Left lung (tissue), 4 donors: ENCODE measurements at regions not wholly inside any gene's neighbourhood (a gene's known extent, or its start where the extent isn't known, plus 50 kb on each side); places are given as distances from the start of the nearest gene placed in this dataset.

ENCODE experiments used
- ATAC-seq: fragments of 200-7000 bp; cut with Tn5 transposase; one replicate; pipeline ENCODE4 v1.9.1; 2020; ENCODE audit warnings: moderate library complexity
- DNase-seq, 4 donors: peaks; one replicate each; pipeline ENCODE4 v3.0.0-alpha.2; 2013 to 2020
- H3K27ac ChIP-seq, 2 donors: fragments of 200-600 bp; sonication (generic) in 1 of 2; one replicate each; pipeline versions ENCODE4 v1.5.0 to v1.8.0; 2020 to 2021
- H3K27me3 ChIP-seq, 2 donors: fragments of 200-600 bp; sonication (generic) in 1 of 2; one replicate each; pipeline versions ENCODE4 v1.5.0 to v1.8.0; 2020 to 2021
- H3K36me3 ChIP-seq, 2 donors: fragments of 200-600 bp; sonication (generic) in 1 of 2; one replicate each; pipeline versions ENCODE4 v1.5.0 to v1.8.0; 2020 to 2021
- H3K4me1 ChIP-seq, 2 donors: fragments of 200-600 bp; one replicate each; pipeline ENCODE4 v1.8.0; 2021
- H3K4me3 ChIP-seq, 2 donors: fragments of 200-600 bp; sonication (generic) in 1 of 2; one replicate each; pipeline versions ENCODE4 v1.5.0 to v1.8.0; 2020 to 2021; ENCODE audit warnings: mild to moderate bottlenecking in 1 of 2
- H3K9me3 ChIP-seq, 2 donors: fragments of 200-600 bp; sonication (generic) in 1 of 2; one replicate each; pipeline versions ENCODE4 v1.5.0 to v1.8.0; 2020 to 2021
- intact Hi-C, 2 donors: fragments of 100-400 bp; cut with DNase I; formaldehyde crosslinking; loops; one replicate each; pipeline versions ENCODE4 v1.11.2 to v1.14.2; 2022
- TF ChIP-seq, protein P1 (sequence below), 2 donors: fragments of 200-600 bp; sonication (generic) in 1 of 2; IDR thresholded peaks; one replicate each; pipeline versions ENCODE4 v1.5.0 to v1.8.0; 2021; ENCODE audit warnings: antibody characterized with exemption in 2 of 2
- donor health status: DM: no; HTN: yes; CAD: no.
- donor health status: DM: no; HTN: no; CAD: no.

DNA sequence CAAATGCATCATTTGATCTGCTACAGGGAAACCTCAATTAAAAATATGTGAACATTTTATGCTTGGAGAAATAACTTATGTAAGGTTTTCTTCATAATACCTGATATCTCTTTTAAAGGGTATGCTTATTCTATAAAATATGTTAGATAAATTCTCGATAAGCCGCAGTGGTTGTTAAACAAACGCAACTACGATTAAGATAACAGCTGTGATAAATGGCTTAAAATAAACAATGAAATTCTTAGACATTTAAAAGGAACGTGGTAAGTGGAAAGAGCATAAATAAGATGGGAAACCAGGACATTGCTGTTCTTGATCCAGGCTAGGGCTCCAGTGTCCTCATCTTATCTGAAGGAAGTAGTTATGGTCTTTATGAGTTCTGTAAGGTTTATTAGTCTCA is 415.9 kb downstream of the CD83 start:
- H3K27me3 ChIP-seq: no peaks in the 10 kb centered on the region
- intact Hi-C loops: no loop called here
- no peak overlapping the region for H3K27ac ChIP-seq
- no peak for DNase-seq
- H3K4me3 ChIP-seq: no peak overlapping the region
- peaks cover 0 to 1% of the 10 kb centered on the region in 2 donors for H3K9me3 ChIP-seq
- no peak for ATAC-seq
- no peaks in the 10 kb centered on the region for H3K4me1 ChIP-seq
- H3K36me3 ChIP-seq: no peaks in the 10 kb centered on the region
- TF ChIP-seq, protein P1, sequence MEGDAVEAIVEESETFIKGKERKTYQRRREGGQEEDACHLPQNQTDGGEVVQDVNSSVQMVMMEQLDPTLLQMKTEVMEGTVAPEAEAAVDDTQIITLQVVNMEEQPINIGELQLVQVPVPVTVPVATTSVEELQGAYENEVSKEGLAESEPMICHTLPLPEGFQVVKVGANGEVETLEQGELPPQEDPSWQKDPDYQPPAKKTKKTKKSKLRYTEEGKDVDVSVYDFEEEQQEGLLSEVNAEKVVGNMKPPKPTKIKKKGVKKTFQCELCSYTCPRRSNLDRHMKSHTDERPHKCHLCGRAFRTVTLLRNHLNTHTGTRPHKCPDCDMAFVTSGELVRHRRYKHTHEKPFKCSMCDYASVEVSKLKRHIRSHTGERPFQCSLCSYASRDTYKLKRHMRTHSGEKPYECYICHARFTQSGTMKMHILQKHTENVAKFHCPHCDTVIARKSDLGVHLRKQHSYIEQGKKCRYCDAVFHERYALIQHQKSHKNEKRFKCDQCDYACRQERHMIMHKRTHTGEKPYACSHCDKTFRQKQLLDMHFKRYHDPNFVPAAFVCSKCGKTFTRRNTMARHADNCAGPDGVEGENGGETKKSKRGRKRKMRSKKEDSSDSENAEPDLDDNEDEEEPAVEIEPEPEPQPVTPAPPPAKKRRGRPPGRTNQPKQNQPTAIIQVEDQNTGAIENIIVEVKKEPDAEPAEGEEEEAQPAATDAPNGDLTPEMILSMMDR (IDR thresholded peaks at IDR 0.05): no peak

DNA sequence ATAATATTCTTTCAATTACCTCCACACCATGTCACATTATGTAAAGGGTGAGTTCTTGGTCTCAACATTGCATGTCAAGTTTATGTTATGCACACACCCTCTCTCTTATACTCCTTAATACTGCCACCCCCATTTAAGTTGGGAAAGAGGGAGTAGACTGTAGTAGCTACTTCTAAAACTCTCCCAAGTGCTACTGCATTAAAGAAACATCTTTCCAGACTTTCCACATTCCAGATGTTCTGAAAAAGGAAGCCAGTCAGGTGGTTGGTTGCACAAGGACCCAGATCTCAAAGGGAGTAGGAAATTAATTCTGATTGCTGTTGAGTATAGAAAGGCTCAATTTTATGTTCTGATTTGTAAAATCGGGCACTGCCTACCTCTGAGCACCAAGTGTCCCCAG is 419.5 kb downstream of the CD83 start:
- H3K27ac ChIP-seq: no peak overlapping the region
- no peaks in the 10 kb centered on the region for H3K36me3 ChIP-seq
- DNase-seq (no peak), ATAC-seq (no peak)
- H3K27me3 ChIP-seq: no peaks in the 10 kb centered on the region
- no peak overlapping the region for H3K4me3 ChIP-seq
- intact Hi-C loops: no loop called here
- H3K9me3 ChIP-seq: peaks cover 0 to 1% of the 10 kb centered on the region in 2 donors
- no peaks in the 10 kb centered on the region for H3K4me1 ChIP-seq
- TF ChIP-seq, protein P1 (IDR thresholded peaks at IDR 0.05): no peak

DNA sequence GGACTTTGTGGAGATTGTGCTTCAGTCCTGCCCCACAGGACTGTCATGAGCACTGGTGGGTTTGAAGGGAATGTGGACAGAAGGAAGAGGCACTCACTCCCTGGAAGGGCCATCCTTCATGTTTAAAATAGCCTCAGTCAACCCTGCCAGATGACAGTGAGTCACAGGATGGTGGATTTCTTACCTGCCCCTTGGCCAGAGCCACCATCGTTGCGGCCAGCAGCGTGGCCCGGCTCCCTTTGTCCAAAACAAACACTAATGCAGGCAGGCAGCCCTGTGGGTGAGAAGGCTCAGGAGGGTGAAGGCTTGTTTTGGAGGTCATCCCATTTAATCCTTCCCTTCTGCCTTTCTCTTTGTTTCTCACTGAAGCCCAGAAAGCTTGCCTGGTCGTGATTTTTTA is 422.7 kb downstream of the CD83 start:
- no peaks in the 10 kb centered on the region for H3K27me3 ChIP-seq
- H3K4me3 ChIP-seq: no peak overlapping the region
- DNase-seq: peak in 1 of 4 donors; percentile 58
- intact Hi-C loops: no loop called here
- no peak for ATAC-seq
- TF ChIP-seq, protein P1 (IDR thresholded peaks at IDR 0.05): no peak
- no peak overlapping the region for H3K27ac ChIP-seq
- no peaks in the 10 kb centered on the region for H3K4me1 ChIP-seq
- H3K9me3 ChIP-seq: peaks cover 0 to 1% of the 10 kb centered on the region in 2 donors
- no peaks in the 10 kb centered on the region for H3K36me3 ChIP-seq

DNA sequence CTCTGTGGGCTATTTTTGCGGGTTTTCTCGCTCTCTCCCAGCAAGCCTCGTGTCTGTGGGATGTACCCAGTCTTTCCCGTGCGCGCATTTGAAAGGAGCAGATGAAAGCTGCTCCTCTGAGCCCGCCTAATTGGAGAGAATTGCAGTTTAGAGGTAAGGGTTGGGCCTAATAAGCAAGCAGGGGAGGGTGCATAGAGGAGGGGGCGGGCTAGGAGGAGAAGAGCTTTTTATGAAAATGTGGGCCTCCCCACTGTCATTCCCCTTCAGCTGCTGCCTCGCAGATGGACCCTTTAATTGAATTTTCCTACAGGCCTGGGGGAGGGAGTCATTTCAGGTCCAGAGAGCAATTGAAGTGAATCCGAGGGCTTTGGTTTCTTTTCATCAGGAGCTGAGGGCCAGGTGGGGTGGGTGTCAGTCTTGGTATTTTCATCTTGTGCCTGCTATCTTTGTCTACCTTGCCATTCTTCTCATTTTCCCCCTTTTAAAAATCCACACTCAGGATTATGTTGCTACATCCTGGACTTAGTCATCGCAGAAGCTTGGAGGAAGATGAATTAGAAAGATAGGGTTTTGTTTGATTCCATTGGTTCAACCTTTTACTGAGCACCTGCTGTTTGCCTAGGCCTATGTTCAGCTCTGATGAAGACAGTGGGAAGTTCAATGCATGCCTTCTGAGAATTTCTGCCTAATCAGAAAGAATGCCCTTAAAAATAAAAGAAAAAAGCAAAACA is 423.4 kb downstream of the CD83 start:
- ATAC-seq (no peak), DNase-seq (no peak)
- H3K4me3 ChIP-seq: no peak overlapping the region
- H3K27ac ChIP-seq: no peak overlapping the region
- TF ChIP-seq, protein P1 (IDR thresholded peaks at IDR 0.05): no peak
- H3K36me3 ChIP-seq: no peaks in the 10 kb centered on the region
- H3K4me1 ChIP-seq: no peaks in the 10 kb centered on the region
- intact Hi-C loops: no loop called here
- H3K9me3 ChIP-seq: peaks cover 0 to 1% of the 10 kb centered on the region in 2 donors
- H3K27me3 ChIP-seq: no peaks in the 10 kb centered on the region

DNA sequence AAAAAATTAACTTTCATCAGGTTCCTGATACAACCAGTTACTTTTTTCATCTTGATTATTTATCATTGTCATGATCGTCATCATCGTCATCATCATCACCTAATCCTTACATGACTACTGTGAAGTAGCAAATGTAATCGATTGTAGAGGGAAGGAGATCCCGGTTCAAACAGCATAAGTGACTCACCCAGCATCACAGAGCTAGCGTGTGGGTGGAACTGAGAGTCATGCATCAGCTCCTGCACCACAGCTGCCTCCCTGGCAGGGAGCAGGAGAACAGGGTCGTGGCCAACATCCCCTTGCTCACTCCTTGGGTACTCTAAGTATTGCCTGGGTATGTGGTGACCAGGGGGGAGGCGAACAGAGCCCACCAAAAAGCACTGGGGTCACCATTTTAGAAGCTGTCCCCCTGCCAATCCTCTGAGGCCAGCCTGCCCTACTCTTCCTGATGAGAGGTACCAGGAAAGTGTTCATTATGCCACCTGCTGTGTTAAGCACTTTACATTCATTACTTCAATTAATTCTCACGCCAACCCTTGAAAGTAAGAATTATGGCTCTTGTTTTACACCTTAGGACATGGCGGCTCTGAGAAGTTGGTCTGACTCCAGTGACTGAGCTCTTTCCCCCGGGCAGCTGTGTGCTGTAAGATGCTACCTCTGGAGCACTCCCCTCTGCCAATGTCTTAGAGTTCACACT is 425.2 kb downstream of the CD83 start:
- intact Hi-C loops: no loop called here
- Histone ChIP-seq H3K9me3 (no peaks in the 10 kb centered on the region), H3K27ac (no peak overlapping the region), H3K4me1 (no peaks in the 10 kb centered on the region), H3K36me3 (no peaks in the 10 kb centered on the region), H3K4me3 (no peak overlapping the region), H3K27me3 (no peaks in the 10 kb centered on the region)
- ATAC-seq (peak; percentile 21), DNase-seq (no peak)
- TF ChIP-seq, protein P1 (IDR thresholded peaks at IDR 0.05): no peak
